ENCODE measurements at regions not wholly inside any gene's neighbourhood (a gene's known extent, or its start where the extent isn't known, plus 50 kb on each side); places are given as distances from the start of the nearest gene placed in this dataset.

- Histone ChIP-seq H3K36me3 (replicated peaks in 1 of 2; ENCODE audit: insufficient read depth in 1 of 2, low read depth in 2 of 2) (no peaks in the 10 kb centered on the region), H3K27ac (no peak overlapping the region), H3K4me3 (no peak overlapping the region), H3K4me1 (no peaks in the 10 kb centered on the region), H3K9me3 (no peaks in the 10 kb centered on the region), H3K27me3 (no peaks in the 10 kb centered on the region)
- WGBS, 2 donors: 48 to 54% methylated on average over 1 of the region's 1 CpG
- ATAC-seq (no peak), DNase-seq (no peak)
- intact Hi-C loops (cut with DNase I): no loop called here
- TF ChIP-seq CTCF (IDR thresholded peaks at IDR 0.05): no peak
- no peak for TF ChIP-seq POLR2A (IDR thresholded peaks at IDR 0.05)
These were observed 298.0 kb upstream of the MSX2 start for GRCh38 chr5:174426388-174426787.

- ATAC-seq (no peak), DNase-seq (no peak)
- 68 to 78% methylated on average over 4 of the region's 4 CpGs for WGBS, 2 donors
- Histone ChIP-seq H3K9me3 (no peaks in the 10 kb centered on the region), H3K27ac (no peak overlapping the region), H3K36me3 (replicated peaks in 1 of 2; ENCODE audit: insufficient read depth in 1 of 2, low read depth in 2 of 2) (no peaks in the 10 kb centered on the region), H3K4me3 (no peak overlapping the region), H3K4me1 (no peaks in the 10 kb centered on the region), H3K27me3 (no peaks in the 10 kb centered on the region)
- intact Hi-C loops (cut with DNase I): no loop called here
- TF ChIP-seq CTCF (IDR thresholded peaks at IDR 0.05): no peak
- TF ChIP-seq POLR2A (IDR thresholded peaks at IDR 0.05): no peak
These were observed 297.5 kb upstream of the MSX2 start for GRCh38 chr5:174426851-174427250.

GRCh38 chr5:174427304-174427703 lies 297.1 kb upstream of the MSX2 start:
- DNase-seq (no peak), ATAC-seq (no peak)
- Histone ChIP-seq H3K9me3 (no peaks in the 10 kb centered on the region), H3K4me3 (no peak overlapping the region), H3K27me3 (no peaks in the 10 kb centered on the region), H3K36me3 (replicated peaks in 1 of 2; ENCODE audit: insufficient read depth in 1 of 2, low read depth in 2 of 2) (no peaks in the 10 kb centered on the region), H3K4me1 (no peaks in the 10 kb centered on the region), H3K27ac (no peak overlapping the region)
- 49 to 57% methylated on average over 5 of the region's 5 CpGs for WGBS, 2 donors
- intact Hi-C loops (cut with DNase I): no loop called here
- TF ChIP-seq CTCF (IDR thresholded peaks at IDR 0.05): no peak
- no peak for TF ChIP-seq POLR2A (IDR thresholded peaks at IDR 0.05)

- intact Hi-C loops (cut with DNase I): no loop called here
- WGBS, 2 donors: 79% methylated on average over 6 of the region's 6 CpGs
- H3K36me3 ChIP-seq (replicated peaks in 1 of 2; ENCODE audit: insufficient read depth in 1 of 2, low read depth in 2 of 2): no peaks in the 10 kb centered on the region
- no peaks in the 10 kb centered on the region for H3K4me1 ChIP-seq
- H3K27me3 ChIP-seq: no peaks in the 10 kb centered on the region
- no peak for ATAC-seq
- H3K4me3 ChIP-seq: no peak overlapping the region
- H3K9me3 ChIP-seq: no peaks in the 10 kb centered on the region
- TF ChIP-seq POLR2A (IDR thresholded peaks at IDR 0.05) (no peak), CTCF (IDR thresholded peaks at IDR 0.05) (no peak)
- DNase-seq: no peak
- H3K27ac ChIP-seq: no peak overlapping the region
These were observed 295.5 kb upstream of the MSX2 start for GRCh38 chr5:174428895-174429294.

GRCh38 chr5:174430940-174431339 lies 293.4 kb upstream of the MSX2 start:
- ATAC-seq (no peak), DNase-seq (no peak)
- H3K27ac ChIP-seq: no peak overlapping the region
- 61 to 63% methylated on average over 3 of the region's 3 CpGs for WGBS, 2 donors
- no peaks in the 10 kb centered on the region for H3K4me1 ChIP-seq
- no peaks in the 10 kb centered on the region for H3K9me3 ChIP-seq
- no peak overlapping the region for H3K4me3 ChIP-seq
- TF ChIP-seq CTCF (IDR thresholded peaks at IDR 0.05) (no peak), POLR2A (IDR thresholded peaks at IDR 0.05) (no peak)
- H3K36me3 ChIP-seq (replicated peaks in 1 of 2; ENCODE audit: insufficient read depth in 1 of 2, low read depth in 2 of 2): no peaks in the 10 kb centered on the region
- no peaks in the 10 kb centered on the region for H3K27me3 ChIP-seq
- intact Hi-C loops (cut with DNase I): no loop called here

Measured in body of pancreas (tissue), 4 donors.